Left ventricle myocardium superior (tissue), 1 donor: ENCODE measurements at regions not wholly inside any gene's neighbourhood (a gene's known extent, or its start where the extent isn't known, plus 50 kb on each side); places are given as distances from the start of the nearest gene placed in this dataset.

Experiments
- ATAC-seq: fragments of 200-7000 bp; cut with Tn5 transposase; one replicate; pipeline ENCODE4 v1.9.1; 2020; ENCODE audit warnings: mild to moderate bottlenecking, moderate library complexity
- DNase-seq: peaks from one replicate; pipeline ENCODE4 v3.0.0-alpha.2; 2020
- intact Hi-C: fragments of 100-400 bp; cut with micrococcal nuclease; formaldehyde crosslinking; loops from one replicate; pipeline ENCODE4 v1.11.0; 2022
- donor health status: DM: no; HTN: yes; CAD: no; lungs with severe emphysema.

DNA sequence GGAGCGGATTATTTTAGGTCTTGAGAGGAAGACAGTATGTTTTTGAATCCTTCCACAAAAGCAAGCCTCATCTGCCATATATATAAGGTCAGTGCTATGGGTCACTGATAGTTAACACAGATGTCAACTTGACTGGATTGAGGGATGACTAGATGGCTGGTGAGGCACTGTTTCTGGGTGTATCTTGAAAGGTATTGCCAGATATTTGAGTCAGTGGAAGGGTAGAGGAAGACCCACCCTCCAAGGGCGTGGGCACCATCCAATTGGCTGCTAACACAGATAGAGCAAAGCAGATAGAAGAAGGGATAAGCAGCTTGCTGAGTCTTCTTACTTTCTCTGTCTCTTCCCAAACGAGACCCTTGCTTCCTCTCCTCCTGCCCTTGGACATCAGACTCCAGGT is 185.0 kb upstream of the BTG1 start:
- no peak for DNase-seq
- intact Hi-C loops: no loop called here
- no peak for ATAC-seq

GRCh38 chr12:92326877-92327276 is 181.2 kb upstream of the BTG1 start:
- DNase-seq (no peak), ATAC-seq (no peak)
- intact Hi-C loops: no loop called here

GRCh38 chr12:92324849-92325500 is 179.3 kb upstream of the BTG1 start:
- ATAC-seq (no peak), DNase-seq (no peak)
- intact Hi-C loops: no loop called here

DNA sequence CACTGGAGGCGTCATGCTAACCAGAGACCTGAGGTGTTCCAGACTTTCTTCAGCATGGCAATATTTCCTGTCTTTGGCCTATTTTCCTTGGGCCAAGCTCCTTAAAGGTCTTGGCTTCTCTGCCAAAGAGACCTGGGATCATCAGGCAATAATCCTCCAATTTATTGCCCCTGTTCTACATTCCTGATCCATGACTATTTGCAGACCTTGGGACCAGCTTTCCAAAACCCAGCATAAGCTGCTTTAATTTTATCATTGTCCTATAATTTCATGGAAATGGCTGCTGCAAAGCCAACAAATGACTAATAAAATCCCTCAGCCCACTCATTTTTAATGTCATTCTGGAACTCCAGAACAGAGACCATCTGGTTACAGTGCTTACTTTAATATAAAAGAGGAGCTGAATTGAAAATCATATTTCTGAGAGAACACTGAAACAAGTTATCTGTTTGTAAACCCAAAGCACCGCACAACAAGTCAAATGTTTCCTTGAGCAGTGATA is 166.9 kb upstream of the BTG1 start:
- ATAC-seq: peak; percentile 52
- intact Hi-C loops: loop anchor here (5.0 kb wide), 1 partner anchor 35 kb away; no protein-coding TSS in a partner anchor
- DNase-seq: no peak

- intact Hi-C loops: no loop called here
- peak; percentile 70 for ATAC-seq
- DNase-seq: no peak
Measured at GRCh38 chr12:92304371-92305055, 158.9 kb upstream of the BTG1 start.

- intact Hi-C loops: no loop called here
- no peak for ATAC-seq
- no peak for DNase-seq
Measured at GRCh38 chr12:92302041-92302829, 156.6 kb upstream of the BTG1 start.

- ATAC-seq: no peak
- intact Hi-C loops: no loop called here
- no peak for DNase-seq
Measured at GRCh38 chr12:92301356-92301755, 155.7 kb upstream of the BTG1 start.

DNA sequence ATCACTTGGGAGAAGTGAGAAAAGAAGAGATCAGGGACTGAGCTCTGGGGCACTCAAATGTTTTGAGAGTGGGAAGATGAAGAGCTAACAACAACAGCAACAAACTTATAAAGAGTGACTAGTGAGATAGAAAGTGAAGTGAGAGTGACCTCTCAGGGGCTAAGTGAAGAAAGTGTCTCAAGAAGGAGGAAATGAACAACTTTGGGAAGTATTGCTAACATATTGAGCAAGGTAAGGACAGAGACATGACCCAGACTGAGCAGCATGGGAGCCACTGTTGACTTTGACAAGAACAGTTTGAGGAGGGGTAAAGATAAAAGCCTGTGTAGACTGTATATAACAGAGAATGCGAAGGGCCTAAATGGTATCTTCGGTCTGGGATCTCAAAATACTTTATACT is 155.1 kb upstream of the BTG1 start:
- DNase-seq (no peak), ATAC-seq (no peak)
- intact Hi-C loops: no loop called here

DNA sequence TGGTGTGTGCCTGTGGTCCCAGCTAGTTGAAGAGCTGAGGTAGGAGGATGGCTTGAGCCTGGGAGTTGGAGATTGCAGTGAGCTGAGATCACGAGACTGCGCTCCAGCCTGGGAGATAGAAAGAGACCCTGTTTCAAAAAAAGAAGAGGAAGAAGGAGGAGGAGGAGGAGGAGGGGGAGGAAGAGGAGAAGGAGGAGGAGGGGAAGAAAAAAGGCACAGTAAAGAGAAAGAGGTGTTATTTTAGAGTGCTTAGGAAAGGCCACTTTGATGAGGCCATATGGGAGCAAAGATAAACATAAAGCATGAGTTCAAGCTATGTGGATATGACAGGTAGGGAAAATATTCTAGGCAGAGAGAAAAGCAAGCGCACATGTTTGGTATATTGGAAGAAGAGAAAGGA is 154.1 kb upstream of the BTG1 start:
- no peak for DNase-seq

GRCh38 chr12:92299344-92299743 is 153.7 kb upstream of the BTG1 start:
- ATAC-seq (no peak), DNase-seq (no peak)
- intact Hi-C loops: no loop called here

More for the DNA sequence above, 154.1 kb upstream of the BTG1 start:
- intact Hi-C loops: no loop called here
- ATAC-seq: no peak

DNA sequence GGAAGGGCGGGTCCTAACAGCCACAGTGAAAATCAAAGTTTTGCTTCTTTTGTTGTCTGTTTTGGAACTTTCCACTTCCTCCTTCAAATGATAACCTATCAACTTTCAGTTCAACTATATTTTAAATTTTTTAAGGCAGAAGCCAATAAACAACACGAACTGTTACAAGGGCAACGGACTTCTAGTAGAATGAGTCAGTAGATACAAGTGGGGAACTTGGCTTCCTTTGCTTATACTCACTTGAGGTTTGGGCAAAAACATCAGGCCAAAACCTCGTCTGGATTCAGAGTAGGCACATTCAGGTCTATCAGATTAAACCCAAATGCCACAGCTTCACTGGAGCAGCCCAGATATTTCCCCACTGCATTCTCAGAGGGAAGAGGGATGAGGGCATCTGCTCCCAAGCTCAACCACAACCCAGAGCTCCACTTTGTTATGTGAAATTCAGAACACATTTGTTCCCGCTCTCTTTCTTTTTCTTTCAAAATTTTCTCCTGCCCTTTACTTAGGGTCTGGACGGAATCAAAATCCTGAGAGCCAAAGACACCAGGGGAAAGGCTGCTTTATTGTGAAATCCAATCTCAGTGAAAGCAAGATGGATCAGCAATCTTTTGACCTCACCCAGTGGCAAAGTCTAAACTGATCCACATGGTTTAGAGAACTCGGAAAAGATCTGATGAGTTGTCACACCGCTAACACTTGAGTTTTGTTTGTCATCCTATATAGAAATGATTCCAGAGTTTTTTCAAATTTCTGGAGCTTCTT is 152.5 kb upstream of the BTG1 start:
- intact Hi-C loops: no loop called here

DNA sequence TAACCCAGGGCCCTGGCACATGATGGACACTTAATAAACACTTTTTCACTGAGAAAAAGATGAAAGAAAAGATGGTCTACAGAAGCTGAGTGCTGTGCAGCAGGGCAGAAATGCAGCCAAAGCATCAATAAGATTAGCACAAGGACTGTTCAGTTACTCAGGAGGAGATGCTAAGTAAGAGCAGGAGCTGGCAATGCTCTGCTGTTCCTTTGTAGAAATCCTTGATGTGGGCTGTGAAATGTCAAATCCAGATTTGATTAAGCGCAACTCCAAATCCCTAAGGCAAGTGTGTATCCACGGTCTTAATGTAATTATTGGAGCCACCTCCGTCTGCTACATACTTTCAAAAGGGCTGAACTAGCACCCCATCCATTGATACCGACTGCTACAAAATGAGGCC is 151.8 kb upstream of the BTG1 start:
- intact Hi-C loops: no loop called here
- DNase-seq (no peak), ATAC-seq (peak; percentile 26)

More for the DNA sequence above, 152.5 kb upstream of the BTG1 start:
- DNase-seq (no peak), ATAC-seq (peak; percentile 90)

- ATAC-seq (no peak), DNase-seq (no peak)
- intact Hi-C loops: no loop called here
Measured at GRCh38 chr12:92295523-92295922, 149.9 kb upstream of the BTG1 start.

DNA sequence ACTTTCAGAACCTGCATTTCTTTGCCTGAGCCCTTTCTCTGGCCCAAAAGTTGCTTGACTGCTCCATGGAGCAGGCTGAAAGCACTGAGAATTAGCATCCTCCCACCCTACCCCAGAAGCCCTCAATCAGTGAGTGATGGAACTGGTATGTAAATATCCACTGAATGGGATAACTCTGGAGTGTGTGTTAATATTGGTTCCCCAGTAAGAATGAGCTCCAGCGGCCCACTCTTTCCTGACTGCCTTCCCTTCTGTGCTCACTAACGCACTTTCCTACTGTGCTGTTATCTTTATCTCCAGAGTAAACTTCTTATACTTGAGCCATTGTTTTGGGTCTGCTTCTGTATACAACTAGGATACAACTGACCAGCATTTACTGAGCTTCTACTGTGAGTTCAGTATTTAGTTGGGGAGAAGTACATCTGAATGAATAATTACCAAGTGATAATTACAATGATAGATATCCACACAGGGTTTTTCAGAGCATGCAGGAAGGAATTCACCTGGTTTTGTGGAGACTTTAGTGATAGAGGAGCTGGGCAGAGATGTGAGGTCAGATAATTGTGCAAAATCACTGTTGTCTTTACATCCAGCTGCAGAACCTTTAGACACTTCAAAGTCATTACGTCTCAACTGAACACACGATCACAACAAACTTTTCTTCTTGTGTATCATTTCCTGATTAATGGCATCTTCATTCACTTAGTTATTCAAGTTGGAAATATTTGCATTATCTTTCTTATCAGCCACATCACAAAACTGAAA is 149.2 kb upstream of the BTG1 start:
- no peak for ATAC-seq
- intact Hi-C loops: no loop called here

DNA sequence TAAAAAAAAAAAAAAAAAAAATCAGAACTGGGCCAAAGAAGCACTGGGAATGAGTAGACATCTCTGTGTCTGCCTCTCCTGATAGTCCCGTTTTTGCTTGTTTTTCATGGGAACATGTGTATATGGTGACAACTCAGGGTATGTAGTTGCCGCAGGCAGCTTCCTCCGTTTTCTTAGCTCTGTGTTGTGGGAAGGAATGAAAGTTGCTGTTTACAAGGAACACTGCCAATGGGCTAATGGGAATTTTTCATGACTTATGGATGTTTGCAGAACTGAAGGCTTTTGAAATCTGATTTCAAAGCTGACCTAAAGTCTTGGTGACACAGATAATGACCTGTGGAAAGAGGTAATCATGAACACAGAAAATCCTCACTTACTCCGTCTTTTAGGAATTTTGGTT is 146.4 kb upstream of the BTG1 start:
- intact Hi-C loops: no loop called here
- ATAC-seq (no peak), DNase-seq (no peak)

More for the DNA sequence above, 149.2 kb upstream of the BTG1 start:
- no peak for DNase-seq

DNA sequence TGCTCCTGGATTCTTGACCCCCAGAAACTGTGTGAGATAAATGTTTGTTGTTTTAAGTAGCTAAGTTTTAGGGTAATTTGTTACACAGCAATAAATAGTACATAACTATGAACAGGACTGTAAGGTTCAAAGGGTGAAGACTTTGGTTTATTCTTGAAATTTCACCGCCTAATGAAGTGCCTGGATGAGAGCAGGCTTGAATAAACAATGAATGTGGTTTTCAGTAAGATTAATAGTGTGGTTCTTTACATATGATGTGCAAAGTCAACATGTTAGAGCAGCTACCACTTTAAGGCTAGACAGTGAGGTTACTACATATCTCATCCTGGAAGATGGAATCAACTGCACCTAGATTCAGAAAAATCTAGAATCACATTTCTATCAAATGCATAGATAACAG is 145.2 kb upstream of the BTG1 start:
- intact Hi-C loops: no loop called here
- DNase-seq (no peak), ATAC-seq (no peak)

DNA sequence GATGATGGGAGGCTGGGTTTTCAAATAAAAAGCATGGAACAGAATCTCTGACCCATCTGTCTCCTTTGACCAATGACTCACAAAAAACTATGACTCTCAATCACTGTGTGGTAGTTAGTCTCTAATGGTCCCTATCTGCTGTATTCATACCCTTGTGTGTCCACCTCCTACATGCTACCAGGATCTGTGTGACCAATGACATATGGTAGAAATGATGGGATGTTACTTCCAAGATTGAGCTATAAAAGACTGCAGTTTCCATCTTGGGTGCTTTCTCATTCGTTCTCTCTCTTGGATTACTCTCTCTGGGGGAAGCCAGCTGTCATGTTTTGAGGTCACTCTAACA is 144.7 kb upstream of the BTG1 start:
- DNase-seq (no peak), ATAC-seq (no peak)
- intact Hi-C loops: no loop called here

GRCh38 chr12:92289629-92290349 is 144.1 kb upstream of the BTG1 start:
- ATAC-seq (no peak), DNase-seq (no peak)
- intact Hi-C loops: no loop called here
